Left ventricle myocardium superior (tissue), 1 donor: ENCODE measurements at regions not wholly inside any gene's neighbourhood (a gene's known extent, or its start where the extent isn't known, plus 50 kb on each side); places are given as distances from the start of the nearest gene placed in this dataset.
A peak's percentile ranks its signal among the peaks of the same experiment; 100 is the strongest.
"Not testable (repeated sequence)": the region's sequence is repeated elsewhere in the genome, so short reads cannot be mapped to it uniquely, and the experiment has no call there.

ENCODE experiments used
- ATAC-seq: fragments of 200-7000 bp; cut with Tn5 transposase; one replicate; pipeline ENCODE4 v1.9.1; 2020; ENCODE audit warnings: mild to moderate bottlenecking, moderate library complexity
- DNase-seq: peaks from one replicate; pipeline ENCODE4 v3.0.0-alpha.2; 2020
- intact Hi-C: fragments of 100-400 bp; cut with micrococcal nuclease; formaldehyde crosslinking; loops from one replicate; pipeline ENCODE4 v1.11.0; 2022
- donor health status: DM: no; HTN: yes; CAD: no; lungs with severe emphysema.

DNA sequence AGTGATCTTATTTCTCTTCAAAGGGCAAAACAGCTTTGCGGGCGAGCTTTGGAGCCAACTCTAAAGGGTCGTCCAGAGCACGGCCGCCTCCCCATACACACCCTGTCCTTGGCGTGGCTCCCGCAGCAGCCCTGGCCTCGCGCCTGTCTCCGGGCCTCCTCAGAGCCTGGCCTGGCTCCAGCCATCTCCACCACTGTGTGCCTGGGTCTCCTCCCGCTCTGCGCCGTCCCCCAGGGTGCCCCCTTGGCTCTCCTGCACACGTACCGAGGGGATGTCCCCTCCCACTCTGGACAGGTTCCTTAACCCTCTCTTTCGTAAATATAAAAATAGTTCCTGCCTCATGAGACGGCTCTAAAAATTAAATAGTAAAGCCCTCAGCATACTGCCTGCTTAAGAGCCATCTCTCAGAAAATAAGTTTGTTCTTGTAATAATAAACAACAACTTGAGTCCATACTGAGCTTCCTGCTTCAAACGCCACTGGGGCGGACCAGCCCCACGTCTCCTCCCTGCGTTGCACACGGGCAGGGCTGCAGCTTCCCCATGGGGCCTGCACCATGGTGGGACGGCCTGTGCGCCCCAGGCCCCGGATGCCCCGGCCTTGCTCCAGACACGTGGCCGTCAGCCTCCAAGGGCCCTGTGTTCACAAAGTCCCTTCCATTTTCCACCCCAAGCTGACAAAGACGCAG, 226.2 kb downstream of the TTLL2 start:
- intact Hi-C loops, result no loop called here
- peak; percentile 98 for ATAC-seq
- DNase-seq, result peak; percentile 97

DNA sequence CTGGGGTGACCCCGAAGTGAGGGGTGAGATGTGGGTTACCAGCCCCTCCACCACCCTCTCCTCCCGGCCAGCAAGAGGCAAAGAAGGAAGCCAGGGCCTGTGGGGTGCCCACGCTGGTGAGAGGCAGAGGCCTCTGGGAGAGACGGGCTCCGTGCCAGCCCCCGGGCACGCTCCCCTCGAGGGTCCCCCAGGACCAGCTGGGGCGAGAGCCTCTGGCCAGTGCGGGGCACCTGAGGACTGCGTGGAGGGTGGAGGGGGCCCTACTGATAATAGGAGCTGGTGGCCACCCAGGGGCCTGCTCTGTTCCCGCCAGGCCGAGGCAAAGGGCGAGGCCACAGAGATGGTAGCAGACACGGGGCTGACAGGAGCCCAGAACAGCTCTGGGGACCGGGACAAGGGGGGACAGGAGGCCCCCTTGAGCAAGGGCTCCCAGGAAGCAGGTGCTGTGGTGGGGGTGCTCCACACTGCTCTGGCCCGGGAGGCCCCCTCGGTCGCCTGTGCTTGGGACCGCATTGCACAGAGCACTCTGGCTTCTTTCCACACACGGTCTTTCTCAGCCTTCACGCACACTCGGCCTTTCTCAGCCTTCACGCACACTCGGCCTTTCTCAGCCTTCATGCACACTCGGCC, 226.9 kb downstream of the TTLL2 start:
- DNase-seq (no peak), ATAC-seq (peak; percentile 6)
- intact Hi-C loops, result no loop called here

DNA sequence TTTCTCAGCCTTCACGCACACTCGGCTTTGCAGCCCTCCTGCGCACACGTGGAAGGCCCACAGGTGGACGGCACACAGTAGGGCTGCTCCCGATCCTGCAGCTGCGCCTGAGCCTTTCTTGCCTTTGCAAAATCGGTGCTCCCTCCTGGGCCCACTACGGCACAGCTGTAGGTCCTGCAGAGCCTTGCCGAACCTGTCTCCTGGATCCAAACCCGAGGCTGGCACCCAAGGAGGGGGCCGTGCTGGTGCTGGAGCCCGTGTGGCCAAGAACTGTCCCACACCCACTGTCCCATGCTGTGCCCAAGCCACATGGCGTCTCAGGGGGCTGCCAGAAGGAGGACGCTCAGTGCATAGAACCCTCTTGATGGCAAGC, 227.4 kb downstream of the TTLL2 start:
- no peak for DNase-seq
- ATAC-seq, result no peak
- intact Hi-C loops, result no loop called here

DNA sequence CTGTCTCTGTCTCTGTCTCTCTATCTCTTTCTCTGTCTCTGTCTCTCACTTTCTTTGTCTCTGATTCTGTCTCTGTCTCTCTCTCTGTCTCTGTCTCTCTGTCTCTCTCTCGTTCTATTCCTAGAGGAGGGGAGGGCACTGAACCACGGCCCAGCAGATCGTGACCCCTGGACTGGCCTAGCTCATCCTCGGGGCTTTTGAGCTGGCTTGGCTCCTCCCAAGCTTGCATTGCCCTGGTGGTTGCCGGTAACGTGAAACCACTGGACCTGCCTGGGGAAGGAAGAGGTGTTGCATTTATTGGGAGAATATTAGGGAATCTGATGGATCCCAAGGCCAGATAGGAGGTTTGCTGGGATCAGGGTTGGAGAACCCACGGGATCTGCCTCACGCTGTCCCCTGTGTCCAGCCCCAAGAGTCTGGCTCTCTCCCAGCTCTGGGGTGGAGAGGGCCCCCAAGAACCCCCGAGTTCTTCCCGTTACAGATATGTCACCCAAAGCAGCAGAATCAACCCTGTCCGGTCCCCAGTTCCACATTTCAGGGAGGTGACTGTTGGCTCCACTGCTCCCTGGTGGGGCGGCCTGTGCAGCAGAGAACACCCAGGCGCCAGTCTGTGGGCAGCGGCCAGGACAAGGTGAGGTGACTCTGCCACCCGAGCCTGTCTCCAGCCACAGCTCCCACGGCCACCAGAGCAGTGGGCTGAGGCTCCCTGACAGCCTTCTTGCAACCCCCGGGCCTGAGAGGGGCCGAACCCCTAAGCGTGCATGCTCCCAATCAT, 228.3 kb downstream of the TTLL2 start:
- ATAC-seq, result no peak
- intact Hi-C loops, result no loop called here

DNA sequence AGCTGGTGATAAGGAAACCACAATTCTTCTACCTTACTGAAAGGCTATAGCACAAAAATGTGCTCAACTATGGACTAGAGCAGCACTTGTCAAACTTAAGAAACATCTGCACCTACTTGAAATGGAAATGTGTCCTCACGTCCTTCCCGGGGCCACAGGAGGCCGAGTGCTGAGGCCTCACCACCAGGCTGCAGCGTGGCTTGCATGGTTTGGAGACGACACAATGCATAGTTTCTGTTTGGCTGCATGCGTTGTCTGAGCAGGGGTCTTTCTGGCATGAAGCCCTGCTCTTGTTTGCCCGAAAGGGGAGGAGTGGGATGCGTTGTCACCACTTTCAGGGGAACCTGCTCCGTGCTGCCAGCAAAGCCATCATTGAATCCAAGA, 228.8 kb downstream of the TTLL2 start:
- intact Hi-C loops, result no loop called here
- ATAC-seq (no peak), DNase-seq (no peak)

More for the DNA sequence above, 228.3 kb downstream of the TTLL2 start:
- no peak for DNase-seq

DNA sequence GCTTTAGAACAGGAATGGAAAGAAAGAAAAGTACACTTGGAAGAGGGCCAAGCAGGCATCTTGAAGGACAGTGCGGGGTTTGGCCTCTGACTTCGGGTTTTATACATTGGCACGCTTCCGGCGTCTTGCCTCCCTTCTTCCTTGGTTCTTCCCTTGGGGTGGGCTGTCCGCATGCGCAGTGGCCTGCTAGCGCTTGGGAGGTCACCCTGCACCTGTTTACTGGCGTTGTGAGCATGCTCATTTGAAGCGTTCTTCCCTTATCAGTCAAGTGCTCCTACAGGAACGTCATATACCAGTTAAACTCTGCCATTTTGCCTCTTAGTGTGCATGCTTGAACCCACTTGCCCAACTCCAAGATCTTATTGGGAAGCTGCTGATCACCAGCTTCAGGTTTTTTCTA, 230.0 kb downstream of the TTLL2 start:
- ATAC-seq, result no peak
- intact Hi-C loops, result no loop called here
- no peak for DNase-seq

DNA sequence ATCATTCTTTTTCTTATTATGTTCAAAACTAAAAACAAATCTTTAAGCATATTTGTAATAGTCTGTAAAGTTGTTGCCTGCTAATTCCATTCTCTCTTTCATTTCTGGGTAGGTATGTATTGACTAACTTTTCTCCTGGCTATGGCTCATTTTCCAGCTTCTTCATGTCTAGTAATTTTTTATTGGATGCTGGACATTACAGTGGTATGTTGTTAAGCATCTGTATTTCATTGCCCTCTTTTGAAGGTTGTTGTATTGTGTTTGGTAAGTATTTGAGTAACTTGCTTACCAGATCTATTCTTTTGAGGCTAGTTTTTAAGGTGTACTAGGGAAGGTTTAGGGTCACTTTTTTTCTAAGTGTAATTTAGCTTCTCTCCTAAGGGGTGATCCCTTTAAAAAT, 230.9 kb downstream of the TTLL2 start:
- intact Hi-C loops, result no loop called here
- ATAC-seq, result no peak

DNA sequence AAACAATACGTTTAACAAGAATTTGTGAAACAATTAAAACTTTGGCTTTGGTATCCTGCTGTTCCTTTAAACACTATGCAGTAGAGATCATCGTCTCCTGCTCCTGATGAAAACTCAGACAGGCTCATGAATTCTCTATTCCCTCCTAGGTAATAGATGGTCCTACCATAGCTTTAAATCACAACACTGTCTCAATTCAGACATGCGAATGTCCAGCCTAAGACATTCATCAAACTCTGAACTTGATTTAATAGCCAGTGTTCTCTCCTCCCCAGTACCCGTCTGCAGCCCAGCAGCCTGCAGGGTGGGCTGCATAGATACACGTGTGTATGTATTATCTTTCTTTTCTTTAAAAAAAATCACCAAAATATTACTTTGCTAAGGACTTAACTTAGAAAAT, 232.8 kb downstream of the TTLL2 start:
- DNase-seq, result no peak
- no peak for ATAC-seq
- intact Hi-C loops, result no loop called here

More for the DNA sequence above, 230.9 kb downstream of the TTLL2 start:
- DNase-seq, result no peak

DNA sequence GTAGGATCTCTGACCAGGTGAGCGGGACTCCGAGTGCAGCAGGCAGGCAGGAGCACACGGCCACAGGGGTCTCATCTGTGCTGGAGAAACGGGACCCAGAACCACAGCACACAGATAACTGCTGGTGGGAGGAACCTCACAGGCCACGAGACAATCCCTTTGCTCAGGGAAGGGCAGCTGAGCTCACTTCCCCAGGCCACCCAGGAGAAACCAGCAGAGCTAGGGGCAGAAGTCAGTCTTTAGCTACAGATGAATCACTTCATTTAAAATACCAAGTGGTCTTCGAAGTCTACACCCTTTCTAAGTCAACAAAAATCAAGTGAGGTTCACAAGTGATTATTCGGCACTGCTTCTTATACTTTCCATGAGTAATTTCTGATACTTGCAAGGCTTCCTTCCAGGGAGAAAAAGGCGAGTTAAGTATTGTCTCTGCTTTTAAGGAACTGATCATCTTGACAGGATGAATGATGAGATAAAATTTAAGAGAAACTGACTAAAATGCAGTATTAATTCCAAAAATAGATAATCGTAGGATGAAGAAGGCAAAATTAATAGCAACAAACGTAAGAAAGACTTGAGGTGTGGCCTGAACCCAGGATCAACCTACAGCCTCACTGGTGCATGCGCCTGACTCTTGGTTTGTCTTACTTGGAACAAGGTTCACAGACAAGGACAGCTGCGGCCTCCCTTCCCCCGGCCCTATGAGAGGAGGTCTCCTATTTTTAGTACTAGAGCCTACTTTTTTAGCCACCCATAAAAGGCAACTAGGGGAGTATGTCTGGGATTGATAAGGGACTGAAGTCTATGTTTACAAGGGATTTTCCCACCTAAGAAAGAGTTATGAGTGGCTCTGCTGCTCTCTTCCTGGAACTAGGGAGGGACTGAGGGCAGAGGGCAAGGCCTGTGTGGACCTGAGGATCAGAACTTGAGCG, 233.6 kb downstream of the TTLL2 start:
- ATAC-seq (peak; percentile 74), DNase-seq (no peak)
- intact Hi-C loops, result no loop called here

DNA sequence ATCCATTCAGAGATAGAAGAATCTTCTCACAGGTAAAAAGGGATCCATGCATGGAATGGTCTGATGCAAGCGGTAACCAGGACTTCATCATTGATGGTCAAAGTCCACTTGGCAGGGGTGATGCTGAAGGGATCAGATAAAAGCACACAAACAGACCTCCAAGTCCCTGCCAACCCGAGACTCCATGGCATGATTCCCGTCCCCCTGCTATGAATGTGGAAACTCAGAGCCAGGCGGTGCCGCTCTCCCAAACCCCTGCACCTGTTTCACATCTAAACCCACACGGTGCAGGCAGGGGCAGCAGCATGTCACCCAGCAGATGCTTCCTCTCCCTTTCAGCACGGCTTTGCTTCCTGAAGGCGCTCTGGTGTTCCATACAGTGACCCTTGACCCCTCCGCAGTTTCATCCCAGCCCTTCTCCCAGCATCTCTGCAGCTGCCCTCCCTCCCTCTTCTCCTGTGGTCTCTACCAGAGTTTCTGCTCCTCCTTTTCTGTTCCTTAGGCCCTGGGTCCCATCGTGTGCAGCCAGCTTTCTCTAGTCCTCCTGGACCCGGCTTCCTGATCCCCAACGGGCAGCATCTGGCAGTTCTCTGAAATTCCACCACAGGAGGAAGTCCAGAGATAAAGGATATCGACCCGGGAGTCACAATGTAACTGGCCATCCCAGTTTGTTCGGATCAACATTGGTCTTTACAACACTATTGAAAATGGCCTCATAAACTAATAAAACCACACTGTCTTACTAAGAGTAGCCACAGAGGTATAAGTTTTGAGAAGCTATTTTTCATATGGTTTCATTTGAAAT, 235.0 kb downstream of the TTLL2 start:
- intact Hi-C loops, result no loop called here
- no peak for ATAC-seq
- no peak for DNase-seq

DNA sequence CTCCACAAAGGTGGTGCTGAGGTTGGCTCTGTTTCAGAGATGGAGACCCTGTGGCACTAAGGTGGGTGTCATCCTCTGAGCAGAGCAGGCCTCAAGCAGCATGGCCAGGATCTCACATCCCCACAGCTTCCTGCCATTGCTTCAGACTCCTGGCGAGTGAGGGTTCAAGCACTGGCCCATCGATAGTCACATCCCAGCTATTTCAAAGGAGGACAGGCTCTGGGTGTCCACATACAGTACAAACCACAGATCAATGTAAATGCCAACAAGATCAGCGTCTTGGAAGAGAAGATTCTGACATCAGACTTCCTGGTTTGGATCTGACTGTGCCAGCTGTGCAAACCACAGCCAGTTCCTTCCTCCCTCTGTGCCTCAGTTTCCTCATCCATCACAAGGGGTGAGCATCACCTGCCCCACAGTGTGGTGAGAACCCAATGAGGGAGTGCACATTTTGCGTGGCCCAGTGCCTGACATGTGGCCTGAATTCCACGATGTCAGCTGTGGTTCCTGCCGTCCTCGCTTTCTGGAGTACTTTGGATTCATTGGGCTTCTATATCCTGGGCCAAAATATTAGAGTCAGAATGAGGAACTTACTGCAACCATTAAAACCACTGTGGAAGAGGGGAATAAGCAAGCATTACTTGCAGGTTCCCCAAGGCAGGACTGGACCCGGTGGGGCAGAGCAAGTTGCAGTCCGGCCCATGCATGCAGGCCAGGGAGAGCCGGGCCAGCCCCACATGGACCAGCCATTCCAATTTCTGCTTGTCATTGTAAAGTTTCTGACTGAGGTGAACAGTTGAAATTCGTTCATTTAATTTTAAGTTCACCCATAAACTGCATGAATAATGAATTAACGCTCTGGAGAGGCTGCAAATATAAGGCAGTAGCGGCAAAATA, 236.0 kb downstream of the TTLL2 start:
- ATAC-seq, result no peak
- intact Hi-C loops, result no loop called here
- no peak for DNase-seq

DNA sequence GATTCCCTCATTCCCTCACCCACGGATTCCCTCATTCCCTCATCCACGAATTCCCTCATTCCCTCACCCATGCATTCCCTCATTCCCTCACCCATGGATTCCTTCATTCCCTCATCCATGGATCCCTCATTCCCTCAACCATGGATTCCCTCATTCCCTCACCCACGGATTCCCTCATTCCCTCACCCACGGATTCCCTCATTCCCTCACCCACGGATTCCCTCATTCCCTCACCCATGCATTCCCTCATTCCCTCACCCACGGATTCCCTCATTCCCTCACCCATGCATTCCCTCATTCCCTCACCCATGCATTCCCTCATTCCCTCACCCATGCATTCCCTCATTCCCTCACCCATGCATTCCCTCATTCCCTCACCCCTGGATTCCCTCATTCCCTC, 238.0 kb downstream of the TTLL2 start:
- ATAC-seq, intact Hi-C loops, DNase-seq: not testable (repeated sequence)

DNA sequence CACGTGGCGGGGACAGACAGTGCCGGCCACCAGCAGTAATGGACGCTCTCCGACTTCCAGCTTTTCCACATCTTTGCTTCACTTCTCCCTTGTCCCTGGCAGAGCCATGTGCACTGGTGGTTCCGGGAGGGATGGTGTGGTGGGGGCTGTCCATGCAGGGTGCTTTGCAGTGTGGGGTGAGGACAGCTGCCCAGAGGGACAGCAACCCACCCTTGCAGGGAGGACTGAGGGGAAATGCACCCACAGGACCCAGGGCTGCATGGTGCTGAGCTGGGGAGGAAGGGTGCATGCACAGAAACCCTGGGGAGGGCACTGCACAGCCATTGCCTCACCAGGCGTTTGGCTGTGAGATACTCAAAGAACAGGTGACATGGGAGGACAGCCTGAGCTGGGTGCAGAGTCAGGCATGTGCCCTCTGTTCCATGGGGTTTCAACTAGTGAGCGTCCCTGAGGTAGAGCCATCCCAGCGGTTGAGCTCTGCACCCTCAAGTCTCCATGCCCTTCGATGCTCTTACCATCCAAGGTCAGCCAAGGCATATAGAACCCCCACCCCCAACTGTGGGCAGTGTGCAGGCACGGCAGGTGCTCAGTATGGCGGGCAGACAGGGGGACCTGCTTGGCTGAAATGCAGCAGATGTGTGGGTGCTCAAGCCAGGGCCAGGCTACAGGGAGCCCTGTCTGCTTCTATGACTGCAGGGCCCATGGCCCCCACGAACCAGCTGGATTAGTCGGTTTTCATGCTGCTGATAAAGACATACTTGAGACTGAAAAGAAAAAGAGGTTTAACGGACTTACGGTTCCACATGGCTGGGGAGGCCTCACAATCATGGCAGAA, 239.7 kb downstream of the TTLL2 start:
- ATAC-seq, result no peak
- intact Hi-C loops, result no loop called here
- DNase-seq, result no peak

DNA sequence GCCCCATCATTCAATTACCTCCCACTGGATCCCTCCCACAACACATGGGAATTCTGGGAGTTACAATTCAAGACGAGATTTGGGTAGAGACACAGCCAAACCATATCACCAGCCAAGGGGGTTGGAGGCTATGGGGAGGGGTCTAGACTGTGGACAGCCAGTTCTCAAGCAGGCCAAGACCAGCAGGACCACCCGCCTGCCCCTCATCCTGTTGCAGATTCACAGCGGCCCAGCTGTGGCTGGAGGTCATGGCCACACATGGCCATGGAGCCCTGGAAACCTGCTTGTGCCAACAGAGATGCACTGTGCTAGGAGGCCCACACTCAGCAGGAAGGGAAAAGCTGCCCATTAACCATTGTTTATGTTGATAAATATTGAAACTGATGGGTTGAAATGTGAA, 240.5 kb downstream of the TTLL2 start:
- DNase-seq (no peak), ATAC-seq (no peak)
- intact Hi-C loops, result no loop called here

DNA sequence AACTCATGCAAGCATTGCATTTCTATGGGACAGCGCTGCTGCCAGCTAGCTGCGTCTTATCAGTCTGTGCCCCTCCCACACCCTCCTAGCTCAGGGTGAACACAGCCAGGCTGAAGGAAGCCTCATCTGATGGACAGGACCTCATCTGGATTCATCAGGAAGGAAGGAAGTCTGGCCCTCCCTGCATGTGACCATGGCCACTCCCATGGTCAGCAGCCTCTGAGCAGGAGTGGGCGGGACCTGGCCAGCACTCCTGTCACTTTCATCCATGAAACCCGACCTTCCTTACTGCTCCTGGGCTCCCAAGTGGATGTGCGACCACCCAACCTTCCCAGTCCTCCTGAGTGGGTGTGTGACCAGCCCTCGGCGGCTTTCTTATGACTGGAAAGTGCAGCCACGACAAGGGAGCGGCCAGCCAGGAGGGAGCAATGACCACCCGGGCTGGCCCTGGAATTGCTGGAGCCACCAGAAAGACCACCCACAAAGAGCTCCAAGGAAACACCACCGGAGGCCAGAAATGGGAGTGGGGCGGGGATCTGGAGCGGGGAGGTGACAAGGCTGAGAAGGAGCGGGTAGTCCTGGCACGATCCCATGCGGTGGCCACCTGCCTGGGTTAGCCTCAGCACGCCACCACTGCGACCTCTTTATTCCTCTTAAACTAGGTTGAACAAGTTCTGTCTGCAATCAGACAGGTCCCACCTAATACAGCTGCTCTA, 241.2 kb downstream of the TTLL2 start:
- intact Hi-C loops, result no loop called here
- no peak for DNase-seq
- peak; percentile 82 for ATAC-seq

DNA sequence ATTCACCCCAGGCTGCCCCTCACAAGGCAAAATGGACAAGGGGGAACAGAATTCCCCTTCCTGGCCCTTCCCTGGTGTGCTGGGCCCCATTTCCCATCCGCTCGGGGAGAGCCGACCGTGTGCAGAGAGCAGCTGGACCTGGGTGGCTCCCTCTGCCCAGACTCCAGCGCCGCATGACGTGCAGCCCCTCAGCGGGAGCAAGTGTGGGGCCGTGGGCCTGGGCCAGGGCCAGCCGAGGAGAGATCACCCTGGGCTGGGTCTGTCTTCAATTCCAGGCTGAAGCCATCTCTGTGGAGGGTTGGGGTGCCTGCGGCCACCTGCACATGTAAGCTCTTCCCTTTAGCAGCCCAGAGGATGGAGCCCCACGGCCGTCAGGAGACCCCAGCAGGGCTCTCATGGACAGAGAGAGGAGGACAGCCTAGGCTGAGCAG, 241.8 kb downstream of the TTLL2 start:
- ATAC-seq (peak; percentile 41), DNase-seq (no peak)
- intact Hi-C loops, result no loop called here
